OCI-LY1 (cell line): ENCODE measurements at regions not wholly inside any gene's neighbourhood (a gene's known extent, or its start where the extent isn't known, plus 50 kb on each side); places are given as distances from the start of the nearest gene placed in this dataset.

Source experiments
- H2AFZ ChIP-seq: fragments of 200-600 bp; sonication (generic), shearing (Covaris generic); 2 replicates; pipeline ENCODE4 v1.6.0; 2014; ENCODE audit warnings: antibody characterized with exemption, mild to moderate bottlenecking, low read length
- H3F3A ChIP-seq: fragments of 200-600 bp; sonication (generic), shearing (Covaris generic); 2 replicates; pipeline ENCODE4 v1.6.0; 2014; ENCODE audit warnings: mild to moderate bottlenecking, antibody characterized with exemption, low read length, moderate library complexity; ENCODE audit not compliant: insufficient read depth
- H3K27ac ChIP-seq: fragments of 200-600 bp; sonication (generic); 2 replicates; pipeline ENCODE4 v1.5.1; 2014; ENCODE audit warnings: low read length, mixed run types, mild to moderate bottlenecking, low read depth; ENCODE audit not compliant: poor library complexity, severe bottlenecking
- H3K27me3 ChIP-seq: fragments of 200-600 bp; sonication (generic); 2 replicates; pipeline ENCODE4 v1.6.0; 2014; ENCODE audit warnings: antibody characterized with exemption, mild to moderate bottlenecking, low read length, moderate library complexity; ENCODE audit not compliant: insufficient read depth
- H3K36me3 ChIP-seq: fragments of 200-600 bp; sonication (generic); 2 replicates; pipeline ENCODE4 v1.6.1; 2014; ENCODE audit warnings: mild to moderate bottlenecking, antibody characterized with exemption, low read length, moderate library complexity, mixed read lengths; ENCODE audit not compliant: insufficient read depth
- H3K4me1 ChIP-seq: fragments of 200-600 bp; sonication (generic); 2 replicates; pipeline ENCODE4 v1.5.1; 2014; ENCODE audit warnings: mild to moderate bottlenecking, low read length, moderate library complexity; ENCODE audit not compliant: insufficient read depth, severe bottlenecking
- H3K4me2 ChIP-seq: fragments of 200-600 bp; sonication (generic), shearing (Covaris generic); 2 replicates; pipeline ENCODE4 v1.6.1; 2014; ENCODE audit warnings: low read length
- H3K4me3 ChIP-seq: fragments of 200-600 bp; sonication (generic); 2 replicates; pipeline ENCODE4 v1.5.1; 2014; ENCODE audit warnings: low read length, low read depth, mild to moderate bottlenecking, mixed read lengths; ENCODE audit not compliant: poor library complexity, severe bottlenecking
- H3K79me2 ChIP-seq: fragments of 200-600 bp; shearing (Covaris generic); 2 replicates; pipeline ENCODE4 v1.6.1; 2016; ENCODE audit warnings: mixed run types, low read length, mixed read lengths; ENCODE audit not compliant: insufficient read depth
- H3K9ac ChIP-seq: fragments of 200-600 bp; sonication (generic), shearing (Covaris generic); 2 replicates; pipeline ENCODE4 v1.6.1; 2014; ENCODE audit warnings: mild to moderate bottlenecking, low read length, mixed read lengths
- H3K9me2 ChIP-seq: fragments of 200-600 bp; sonication (generic), shearing (Covaris generic); 2 replicates; pipeline ENCODE4 v1.6.1; 2014; ENCODE audit warnings: low read depth, mild to moderate bottlenecking, low read length, mixed read lengths
- H3K9me3 ChIP-seq: fragments of 200-600 bp; shearing (Covaris generic); 2 replicates; pipeline ENCODE4 v1.6.1; 2014; ENCODE audit warnings: low read length, mixed read lengths
- H4K20me1 ChIP-seq: fragments of 200-600 bp; sonication (generic), shearing (Covaris generic); 2 replicates; pipeline ENCODE4 v1.6.0; 2016; ENCODE audit warnings: mild to moderate bottlenecking, low read length; ENCODE audit not compliant: insufficient read depth
- EZH2 ChIP-seq: fragments of 200-600 bp; sonication (generic), shearing (Covaris generic); IDR thresholded peaks from 2 replicates; pipeline ENCODE4 v1.8.0; 2017; ENCODE audit warnings: borderline replicate concordance, mixed run types, mild to moderate bottlenecking, antibody characterized with exemption, low read length, moderate library complexity, mixed read lengths
- TF ChIP-seq, protein P1 (sequence below): fragments of 200-600 bp; sonication (generic), shearing (Covaris generic); IDR thresholded peaks from 2 replicates; pipeline ENCODE4 v1.5.1; 2017; ENCODE audit warnings: mild to moderate bottlenecking, antibody characterized with exemption, low read length, moderate library complexity, mixed read lengths

- H3K9me2 ChIP-seq: no peaks in the 10 kb centered on the region
- TF ChIP-seq EZH2: no peak
- TF ChIP-seq, protein P1, sequence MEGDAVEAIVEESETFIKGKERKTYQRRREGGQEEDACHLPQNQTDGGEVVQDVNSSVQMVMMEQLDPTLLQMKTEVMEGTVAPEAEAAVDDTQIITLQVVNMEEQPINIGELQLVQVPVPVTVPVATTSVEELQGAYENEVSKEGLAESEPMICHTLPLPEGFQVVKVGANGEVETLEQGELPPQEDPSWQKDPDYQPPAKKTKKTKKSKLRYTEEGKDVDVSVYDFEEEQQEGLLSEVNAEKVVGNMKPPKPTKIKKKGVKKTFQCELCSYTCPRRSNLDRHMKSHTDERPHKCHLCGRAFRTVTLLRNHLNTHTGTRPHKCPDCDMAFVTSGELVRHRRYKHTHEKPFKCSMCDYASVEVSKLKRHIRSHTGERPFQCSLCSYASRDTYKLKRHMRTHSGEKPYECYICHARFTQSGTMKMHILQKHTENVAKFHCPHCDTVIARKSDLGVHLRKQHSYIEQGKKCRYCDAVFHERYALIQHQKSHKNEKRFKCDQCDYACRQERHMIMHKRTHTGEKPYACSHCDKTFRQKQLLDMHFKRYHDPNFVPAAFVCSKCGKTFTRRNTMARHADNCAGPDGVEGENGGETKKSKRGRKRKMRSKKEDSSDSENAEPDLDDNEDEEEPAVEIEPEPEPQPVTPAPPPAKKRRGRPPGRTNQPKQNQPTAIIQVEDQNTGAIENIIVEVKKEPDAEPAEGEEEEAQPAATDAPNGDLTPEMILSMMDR: no peak
- H3K9me3 ChIP-seq: no peaks in the 10 kb centered on the region
- H3K36me3 ChIP-seq: no peaks in the 10 kb centered on the region
- no peak overlapping the region for H3K4me2 ChIP-seq
- H3K9ac ChIP-seq: no peak overlapping the region
- H3K4me3 ChIP-seq: no peak overlapping the region
- no peaks in the 10 kb centered on the region for H4K20me1 ChIP-seq
- no peaks in the 10 kb centered on the region for H3K27me3 ChIP-seq
- peaks cover 4% of the 10 kb centered on the region for H3K4me1 ChIP-seq
- H3F3A ChIP-seq: no peaks in the 10 kb centered on the region
- H3K27ac ChIP-seq: no peak overlapping the region
- no peak overlapping the region for H2AFZ ChIP-seq
- no peaks in the 10 kb centered on the region for H3K79me2 ChIP-seq
These were observed 641.2 kb downstream of the DOK5 start for GRCh38 chr20:55116598-55116997.

DNA sequence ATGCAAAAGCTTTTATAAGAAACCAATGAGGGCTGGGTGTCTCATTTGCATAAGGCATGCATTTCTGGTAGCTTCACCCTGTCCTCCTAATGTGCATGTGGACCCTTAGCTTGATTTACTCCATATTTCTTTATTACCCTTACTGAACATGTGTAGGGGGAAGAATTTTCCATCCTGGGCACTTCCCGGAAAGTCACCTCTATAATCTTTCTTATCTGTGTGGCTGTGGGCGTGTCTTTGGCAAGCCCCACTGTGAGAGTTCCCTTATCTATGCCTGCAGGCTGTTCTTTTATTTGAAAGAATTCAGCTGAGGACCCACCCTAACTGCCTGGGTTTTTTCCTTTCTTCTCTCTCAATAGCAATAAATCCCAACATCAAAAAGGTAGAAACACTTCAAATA, 627.8 kb downstream of the DOK5 start:
- Histone ChIP-seq H3K9me3 (no peaks in the 10 kb centered on the region), H3K4me1 (no peaks in the 10 kb centered on the region), H3K9ac (no peak overlapping the region), H3K79me2 (no peaks in the 10 kb centered on the region), H3K4me2 (no peak overlapping the region), H3K9me2 (no peaks in the 10 kb centered on the region), H3K27ac (no peak overlapping the region), H3K27me3 (no peaks in the 10 kb centered on the region), H4K20me1 (no peaks in the 10 kb centered on the region), H2AFZ (no peak overlapping the region), H3F3A (no peaks in the 10 kb centered on the region), H3K36me3 (no peaks in the 10 kb centered on the region), H3K4me3 (no peak overlapping the region)
- TF ChIP-seq EZH2: no peak
- TF ChIP-seq, protein P1: no peak

GRCh38 chr20:55099251-55099650, 623.9 kb downstream of the DOK5 start:
- no peak overlapping the region for H2AFZ ChIP-seq
- H3K27me3 ChIP-seq: no peaks in the 10 kb centered on the region
- no peaks in the 10 kb centered on the region for H3K36me3 ChIP-seq
- H3K4me2 ChIP-seq: no peak overlapping the region
- H3K79me2 ChIP-seq: no peaks in the 10 kb centered on the region
- no peaks in the 10 kb centered on the region for H3F3A ChIP-seq
- no peak overlapping the region for H3K27ac ChIP-seq
- no peaks in the 10 kb centered on the region for H4K20me1 ChIP-seq
- H3K4me1 ChIP-seq: peaks cover 33% of the 10 kb centered on the region
- no peak overlapping the region for H3K9ac ChIP-seq
- no peaks in the 10 kb centered on the region for H3K9me3 ChIP-seq
- H3K9me2 ChIP-seq: no peaks in the 10 kb centered on the region
- no peak overlapping the region for H3K4me3 ChIP-seq
- TF ChIP-seq EZH2: no peak
- TF ChIP-seq, protein P1: no peak
